Uterus (tissue), 2 donors: ENCODE measurements at regions not wholly inside any gene's neighbourhood (a gene's known extent, or its start where the extent isn't known, plus 50 kb on each side); places are given as distances from the start of the nearest gene placed in this dataset.

ENCODE experiments used
- CTCF ChIP-seq, 4 experiments: fragments of 200-600 bp in 2 of 4; fragments of 450-650 bp in 2 of 4; sonication (generic) in 2 of 4; IDR thresholded peaks; one replicate each; pipeline ENCODE4 v1.5.1; 2016 to 2019; ENCODE audit warnings: antibody characterized with exemption in 4 of 4, mild to moderate bottlenecking in 2 of 4, moderate library complexity in 1 of 4
- POLR2A ChIP-seq, 2 donors: fragments of 450-650 bp; IDR thresholded peaks; one replicate each; pipeline ENCODE4 v1.6.1; 2016; ENCODE audit warnings: antibody characterized with exemption in 2 of 2, mild to moderate bottlenecking in 1 of 2, moderate library complexity in 1 of 2

- TF ChIP-seq POLR2A (IDR thresholded peaks at IDR 0.05): no peak
- no peak for TF ChIP-seq CTCF (IDR thresholded peaks at IDR 0.05)
These were observed 145.9 kb upstream of the ZFP42 start for GRCh38 chr4:187849556-187850225.
